ENCODE measurements at regions not wholly inside any gene's neighbourhood (a gene's known extent, or its start where the extent isn't known, plus 50 kb on each side); places are given as distances from the start of the nearest gene placed in this dataset.

DNA sequence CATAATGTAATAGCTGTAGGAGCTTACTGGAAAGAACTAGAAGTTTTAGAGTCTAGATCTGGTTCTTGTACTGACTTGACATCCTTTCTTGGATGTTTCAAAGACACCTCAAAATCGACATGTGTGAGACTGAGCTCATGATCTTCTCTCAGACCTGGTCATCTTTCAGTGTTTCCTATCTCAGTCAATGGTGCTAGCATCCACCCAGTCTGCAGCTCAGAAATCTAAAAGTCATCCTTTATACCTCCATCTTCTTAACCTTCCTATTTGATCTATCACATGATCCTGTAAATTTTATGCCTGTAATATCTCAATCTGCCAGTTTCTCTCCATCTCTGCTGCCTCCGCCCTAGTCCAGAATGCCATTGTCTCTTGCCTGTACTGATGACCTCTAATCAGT is 301.9 kb upstream of the PITX2 start:
- WGBS (ENCODE audit: insufficient coverage, insufficient replicate concordance, low lambda C conversion rate, missing lambda C conversion rate): 0% methylated on average over 2 of the region's 2 CpGs

More for the DNA sequence above, 301.9 kb upstream of the PITX2 start:
- no peak overlapping the region for H3K4me2 ChIP-seq (ENCODE audit: control insufficient read depth, insufficient read depth)
- POLR2A ChIA-PET: no interaction called here
- no peak overlapping the region for H3K9ac ChIP-seq (ENCODE audit: control insufficient read depth, insufficient read depth, low read length)
- H2AFZ ChIP-seq (ENCODE audit: control insufficient read depth, low read depth, low read length): no peak overlapping the region
- BruUV-seq (replicated peaks): no TSS peak
- H3K4me1 ChIP-seq (ENCODE audit: control insufficient read depth, insufficient read depth, low read length): no peaks in the 10 kb centered on the region
- no peaks in the 10 kb centered on the region for H4K20me1 ChIP-seq (ENCODE audit: control insufficient read depth, insufficient read depth)
- intact Hi-C loops (cut with micrococcal nuclease; ENCODE audit: unreplicated experiment) (no loop called here), in situ Hi-C loops (cut with MboI) (no loop called here)
- H3K27me3 ChIP-seq (replicated peaks in 1 of 2; ENCODE audit: control insufficient read depth in 2 of 2, insufficient read depth in 2 of 2, low read length in 1 of 2): no peaks in the 10 kb centered on the region
- no peaks in the 10 kb centered on the region for H3K79me2 ChIP-seq (ENCODE audit: control insufficient read depth, insufficient read depth, low read length)
- DNase-seq (ENCODE audit: low read depth, low spot score) (no peak), FAIRE-seq (no peak), ATAC-seq (no peak)
- RAD21 ChIA-PET (ENCODE audit: unreplicated experiment): no interaction called here
- no peak overlapping the region for H3K27ac ChIP-seq (ENCODE audit: control insufficient read depth, insufficient read depth)
- H3K9me3 ChIP-seq (replicated peaks; ENCODE audit: control insufficient read depth, insufficient read depth, low read length): no peaks in the 10 kb centered on the region
- H3K36me3 ChIP-seq (ENCODE audit: control insufficient read depth in 2 of 2, insufficient read depth in 2 of 2, low read length in 1 of 2): no peaks in the 10 kb centered on the region
- no peak overlapping the region for H3K4me3 ChIP-seq
- SMC1A ChIA-PET (ENCODE audit: uncharacterized antibody, unreplicated experiment): no interaction called here
- CTCF ChIA-PET: no interaction called here
- no peak for TF ChIP-seq MTA3 (IDR thresholded peaks at IDR 0.05; ENCODE audit: borderline replicate concordance, low read length)
- TF ChIP-seq, protein P1, sequence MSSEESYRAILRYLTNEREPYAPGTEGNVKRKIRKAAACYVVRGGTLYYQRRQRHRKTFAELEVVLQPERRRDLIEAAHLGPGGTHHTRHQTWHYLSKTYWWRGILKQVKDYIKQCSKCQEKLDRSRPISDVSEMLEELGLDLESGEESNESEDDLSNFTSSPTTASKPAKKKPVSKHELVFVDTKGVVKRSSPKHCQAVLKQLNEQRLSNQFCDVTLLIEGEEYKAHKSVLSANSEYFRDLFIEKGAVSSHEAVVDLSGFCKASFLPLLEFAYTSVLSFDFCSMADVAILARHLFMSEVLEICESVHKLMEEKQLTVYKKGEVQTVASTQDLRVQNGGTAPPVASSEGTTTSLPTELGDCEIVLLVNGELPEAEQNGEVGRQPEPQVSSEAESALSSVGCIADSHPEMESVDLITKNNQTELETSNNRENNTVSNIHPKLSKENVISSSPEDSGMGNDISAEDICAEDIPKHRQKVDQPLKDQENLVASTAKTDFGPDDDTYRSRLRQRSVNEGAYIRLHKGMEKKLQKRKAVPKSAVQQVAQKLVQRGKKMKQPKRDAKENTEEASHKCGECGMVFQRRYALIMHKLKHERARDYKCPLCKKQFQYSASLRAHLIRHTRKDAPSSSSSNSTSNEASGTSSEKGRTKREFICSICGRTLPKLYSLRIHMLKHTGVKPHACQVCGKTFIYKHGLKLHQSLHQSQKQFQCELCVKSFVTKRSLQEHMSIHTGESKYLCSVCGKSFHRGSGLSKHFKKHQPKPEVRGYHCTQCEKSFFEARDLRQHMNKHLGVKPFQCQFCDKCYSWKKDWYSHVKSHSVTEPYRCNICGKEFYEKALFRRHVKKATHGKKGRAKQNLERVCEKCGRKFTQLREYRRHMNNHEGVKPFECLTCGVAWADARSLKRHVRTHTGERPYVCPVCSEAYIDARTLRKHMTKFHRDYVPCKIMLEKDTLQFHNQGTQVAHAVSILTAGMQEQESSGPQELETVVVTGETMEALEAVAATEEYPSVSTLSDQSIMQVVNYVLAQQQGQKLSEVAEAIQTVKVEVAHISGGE (CRISPR knock-in tag; IDR thresholded peaks at IDR 0.05): no peak
- TF ChIP-seq KAT2A (conservative IDR thresholded peaks at IDR 0.05; ENCODE audit: control insufficient read depth, low read depth, low read length): no peak
- TF ChIP-seq NR2C2 (IDR thresholded peaks at IDR 0.05; ENCODE audit: borderline replicate concordance, control insufficient read depth, insufficient read length, low read depth): no peak
- TF ChIP-seq, protein P2, sequence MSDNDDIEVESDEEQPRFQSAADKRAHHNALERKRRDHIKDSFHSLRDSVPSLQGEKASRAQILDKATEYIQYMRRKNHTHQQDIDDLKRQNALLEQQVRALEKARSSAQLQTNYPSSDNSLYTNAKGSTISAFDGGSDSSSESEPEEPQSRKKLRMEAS (IDR thresholded peaks at IDR 0.05; ENCODE audit: low read depth, low read length): no peak
- TF ChIP-seq YBX1 (IDR thresholded peaks at IDR 0.05): no peak
- TF ChIP-seq RAD51 (IDR thresholded peaks at IDR 0.05): no peak
- TF ChIP-seq EGR1 (IDR thresholded peaks at IDR 0.05; ENCODE audit: borderline replicate concordance in 1 of 2, low read depth in 2 of 2, low read length in 2 of 2): no peak
- TF ChIP-seq SMC3 (IDR thresholded peaks at IDR 0.05; ENCODE audit: borderline replicate concordance, low read length): no peak
- TF ChIP-seq ZZZ3 (IDR thresholded peaks at IDR 0.05; ENCODE audit: control insufficient read depth, insufficient read length, low read depth): no peak
- no peak for TF ChIP-seq ASH2L (IDR thresholded peaks at IDR 0.05; ENCODE audit: borderline replicate concordance, low read depth)
- TF ChIP-seq MYC (IDR thresholded peaks at IDR 0.05; ENCODE audit: insufficient read depth, insufficient read length, insufficient replicate concordance, low read length, severe bottlenecking): no peak
- TF ChIP-seq CREM (IDR thresholded peaks at IDR 0.05; ENCODE audit: low read depth): no peak
- no peak for TF ChIP-seq TCF7 (IDR thresholded peaks at IDR 0.05; ENCODE audit: borderline replicate concordance)
- TF ChIP-seq SPI1 (IDR thresholded peaks at IDR 0.05; ENCODE audit: borderline replicate concordance, insufficient read depth, low read depth, low read length): no peak
- no peak for TF ChIP-seq BRCA1 (IDR thresholded peaks at IDR 0.05; ENCODE audit: low read depth, low read length)
- no peak for TF ChIP-seq RFX5 (IDR thresholded peaks at IDR 0.05; ENCODE audit: low read depth, low read length)
